NCI-H510A (cell line): ENCODE measurements at regions not wholly inside any gene's neighbourhood (a gene's known extent, or its start where the extent isn't known, plus 50 kb on each side); places are given as distances from the start of the nearest gene placed in this dataset.

ENCODE experiments used
- DNase-seq: peaks from one replicate; lab custom pipeline; 2025; lab: John Stamatoyannopoulos, UW

DNA sequence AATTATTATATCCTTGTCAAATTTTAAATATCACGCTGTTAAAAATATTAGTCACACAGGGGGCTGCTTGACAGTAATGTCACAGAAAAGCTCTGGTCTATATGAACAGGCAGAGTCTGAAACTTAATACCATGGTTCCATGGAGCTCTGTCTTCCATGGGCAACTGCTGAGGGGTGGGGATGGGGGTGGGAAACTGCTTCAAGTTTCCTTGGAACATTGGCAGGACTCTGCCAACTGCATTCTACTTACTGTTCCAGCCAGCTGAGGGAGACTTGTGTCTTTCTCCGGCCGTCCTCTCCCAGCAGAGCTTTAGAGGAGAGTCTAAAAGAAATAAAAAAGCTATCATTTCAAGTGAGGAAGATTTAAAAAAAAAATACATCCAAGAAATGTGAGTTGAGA, 348.7 kb downstream of the ZIC1 start:
- no peak for DNase-seq

DNA sequence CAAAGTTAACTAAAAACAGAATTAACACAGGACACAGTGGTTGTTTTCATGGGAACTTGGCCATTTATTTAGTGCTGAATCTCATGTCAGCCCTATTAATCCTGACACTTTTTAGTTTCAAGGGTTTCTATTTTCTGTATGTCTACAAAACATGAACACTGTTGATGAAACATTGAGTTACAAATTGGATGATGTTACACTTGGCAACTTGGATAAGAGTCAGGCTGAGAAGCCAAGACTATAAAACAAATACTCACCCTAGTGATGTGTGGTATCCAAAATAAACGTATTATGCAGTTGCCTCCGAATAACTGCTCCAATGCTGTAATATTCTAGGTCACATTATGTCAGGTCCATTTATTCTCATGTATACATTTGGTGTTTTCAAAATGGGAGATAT, 349.6 kb downstream of the ZIC1 start:
- no peak for DNase-seq

DNA sequence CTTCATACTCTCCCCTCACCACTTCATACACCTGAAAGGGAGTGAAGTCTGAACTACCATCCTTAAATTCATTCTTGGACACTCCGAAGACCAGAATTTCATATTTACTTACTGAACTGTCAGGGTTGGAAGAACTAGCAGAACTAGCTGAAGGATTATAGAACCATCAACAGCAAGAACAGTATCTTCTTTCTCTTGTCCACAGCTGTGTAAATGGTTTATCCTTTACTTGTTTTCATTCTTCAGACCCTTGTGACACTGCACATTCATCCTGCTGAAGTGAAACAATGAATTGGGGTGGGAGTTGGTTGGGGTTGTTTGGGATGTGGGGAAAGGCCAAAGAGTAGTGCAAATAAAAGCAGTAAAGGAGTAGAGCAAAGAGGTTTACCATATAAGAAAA, 350.9 kb downstream of the ZIC1 start:
- DNase-seq, result no peak

DNA sequence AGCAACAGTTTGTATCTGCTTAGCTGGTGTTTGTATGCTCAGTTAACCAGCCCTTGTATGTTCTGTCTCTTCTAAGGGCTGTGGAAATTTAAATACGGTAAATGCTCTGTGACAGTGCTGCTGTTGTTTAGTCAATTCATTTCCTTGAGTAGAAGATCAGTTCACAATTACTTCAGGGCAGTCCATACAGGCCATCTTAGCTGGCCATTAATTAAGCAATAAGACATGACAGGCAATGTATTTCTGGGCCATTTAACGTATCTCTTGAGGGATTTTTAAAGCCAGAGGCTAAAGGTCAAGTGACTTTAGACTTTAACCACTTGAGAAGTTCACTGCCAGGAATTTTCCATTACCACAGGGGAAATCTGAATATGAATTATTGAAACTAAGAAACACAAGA, 351.8 kb downstream of the ZIC1 start:
- no peak for DNase-seq

DNA sequence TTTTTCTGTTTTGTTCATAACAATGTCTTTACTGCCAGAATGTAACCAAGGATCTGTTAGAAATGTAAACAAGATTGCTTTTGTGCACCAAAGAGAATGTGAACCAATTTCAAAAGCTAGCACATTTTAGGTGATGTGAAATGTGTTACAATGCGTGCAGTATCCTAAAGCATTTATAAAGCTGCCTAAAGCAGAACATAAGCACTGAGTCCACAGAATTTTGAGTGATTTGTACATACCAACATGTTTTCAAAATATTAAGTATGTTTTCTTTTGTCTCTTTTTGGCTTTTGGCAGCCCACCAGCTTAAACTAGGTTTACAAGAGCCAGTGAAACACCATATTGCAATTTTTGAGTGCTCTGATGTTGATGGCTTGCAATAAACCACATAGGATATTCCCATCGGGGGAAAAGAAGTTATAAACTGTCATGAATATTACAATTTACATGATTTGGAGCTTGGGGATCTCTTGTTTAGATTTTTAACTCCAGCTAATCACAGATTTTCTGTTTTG, 364.0 kb downstream of the ZIC1 start:
- no peak for DNase-seq

DNA sequence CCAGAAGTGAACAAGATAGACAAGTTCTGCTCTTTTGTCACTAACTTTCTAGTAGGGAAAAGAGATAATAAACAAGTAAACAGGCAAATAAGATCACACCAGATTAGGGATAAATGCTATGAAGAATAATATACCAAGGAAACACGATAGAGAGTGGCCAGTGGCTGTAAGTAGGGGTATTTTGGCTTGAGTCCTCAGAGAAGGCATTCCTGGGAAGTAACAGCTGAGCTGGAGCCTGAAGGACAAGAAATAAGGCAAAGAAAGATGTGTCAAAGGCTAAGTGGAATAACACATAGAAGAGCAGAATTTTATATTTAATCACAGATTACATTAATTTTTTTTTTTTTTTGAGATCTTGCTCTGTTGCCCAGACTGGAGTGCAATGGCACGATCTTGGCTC, 366.2 kb downstream of the ZIC1 start:
- no peak for DNase-seq

DNA sequence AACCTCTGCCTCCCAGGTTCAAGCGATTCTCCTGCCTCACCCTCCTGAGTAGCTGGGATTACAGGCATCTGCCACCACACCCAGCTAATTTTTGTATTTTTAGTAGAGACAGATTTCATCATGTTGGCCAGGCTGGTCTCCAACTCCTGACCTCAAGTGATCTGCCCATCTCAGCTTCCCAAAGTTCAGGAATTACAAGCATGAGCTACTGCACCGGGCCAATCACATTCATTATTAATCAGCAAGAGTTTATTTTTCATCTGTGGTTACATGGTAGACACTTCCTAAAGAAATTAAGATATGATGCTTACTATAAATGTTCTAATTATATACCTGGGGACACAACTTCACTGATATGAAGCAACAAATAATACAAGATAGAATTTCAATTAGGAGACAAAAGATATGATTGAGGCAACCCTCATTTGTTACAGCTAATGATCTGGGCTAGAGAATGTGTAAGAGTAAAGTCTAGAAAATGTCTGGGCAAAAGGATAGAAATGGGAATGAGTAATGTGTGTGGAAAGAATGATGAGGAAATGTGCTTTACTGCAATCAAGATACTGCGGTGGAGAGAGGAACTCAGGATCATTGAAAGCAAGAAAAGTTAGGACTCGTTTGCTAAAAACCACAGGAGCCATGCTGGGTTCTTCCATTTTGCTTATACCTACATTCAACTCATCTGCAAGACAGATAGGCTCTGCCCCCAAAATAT, 366.8 kb downstream of the ZIC1 start:
- no peak for DNase-seq

DNA sequence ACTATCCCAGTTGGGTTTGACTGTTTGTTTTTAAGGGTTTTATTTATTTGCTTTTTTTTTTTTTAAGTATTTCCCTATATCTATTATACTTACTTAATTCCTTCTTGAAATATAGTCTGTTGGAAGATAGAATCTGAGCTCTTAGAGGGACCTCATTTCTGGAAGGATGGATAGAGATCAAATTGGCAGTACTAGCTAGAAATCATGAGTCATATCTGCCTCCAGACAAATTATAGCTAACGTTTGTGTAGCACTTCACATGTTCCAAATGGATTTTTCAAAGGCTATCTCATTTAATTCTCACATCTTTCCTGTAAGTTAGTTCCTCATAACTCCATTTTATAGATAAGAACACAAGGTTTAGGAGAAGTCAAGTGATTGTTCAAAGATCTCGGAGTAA, 384.7 kb downstream of the ZIC1 start:
- DNase-seq, result no peak

DNA sequence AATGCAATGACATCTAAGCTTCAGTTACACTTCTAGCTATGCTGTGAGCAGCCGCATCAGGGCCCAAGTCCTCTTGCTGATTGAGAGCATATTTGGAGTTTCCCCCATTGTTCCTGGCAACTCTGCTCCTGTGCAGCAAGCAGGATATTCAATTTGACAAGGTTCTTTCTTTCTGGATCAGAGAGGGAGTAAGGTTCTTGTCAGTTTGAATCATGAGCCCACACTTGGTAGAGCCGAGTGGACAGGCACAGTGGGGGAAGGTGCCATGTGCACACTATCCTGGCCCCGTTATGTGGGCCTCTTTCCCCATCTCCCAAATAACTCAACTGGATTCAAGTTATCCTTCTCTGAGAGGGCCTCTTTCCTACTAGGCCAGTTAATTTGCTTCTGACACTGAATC, 385.4 kb downstream of the ZIC1 start:
- no peak for DNase-seq

DNA sequence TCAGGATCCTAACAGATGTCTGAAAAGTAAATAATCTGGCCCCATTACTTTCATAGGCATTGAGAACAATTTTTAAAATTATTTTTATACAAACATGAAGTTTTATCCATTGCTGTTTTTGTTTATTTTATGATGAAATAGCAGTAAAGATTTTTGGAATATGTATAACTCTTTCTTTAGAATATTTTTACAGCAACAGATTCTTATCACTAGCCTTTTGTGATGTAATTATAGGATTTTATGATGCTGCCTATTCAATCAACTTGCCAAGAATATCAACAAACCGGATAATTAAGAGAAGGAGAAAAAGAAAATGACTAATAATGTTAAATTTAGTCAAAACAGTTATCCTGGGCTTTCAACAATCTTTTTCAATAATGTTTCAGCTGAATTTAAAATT, 386.3 kb downstream of the ZIC1 start:
- no peak for DNase-seq

DNA sequence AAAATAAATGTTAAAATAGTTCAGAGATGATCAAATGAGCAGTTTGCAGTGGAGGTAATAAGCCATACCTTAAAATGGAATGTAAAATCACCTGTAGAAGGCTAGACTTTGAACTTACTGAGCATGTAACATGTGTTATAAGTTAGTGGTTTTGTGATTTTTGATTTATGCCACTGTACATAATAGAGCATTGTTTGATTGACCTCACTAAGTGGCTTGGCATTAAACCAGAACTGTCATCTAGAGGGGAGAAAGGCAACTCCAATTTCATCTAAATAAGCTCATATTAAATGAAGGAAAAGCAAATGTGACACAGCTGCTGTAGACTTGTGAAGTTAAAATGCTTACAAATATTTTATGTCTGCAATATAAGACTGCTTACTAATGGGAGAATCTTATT, 387.9 kb downstream of the ZIC1 start:
- DNase-seq, result no peak

DNA sequence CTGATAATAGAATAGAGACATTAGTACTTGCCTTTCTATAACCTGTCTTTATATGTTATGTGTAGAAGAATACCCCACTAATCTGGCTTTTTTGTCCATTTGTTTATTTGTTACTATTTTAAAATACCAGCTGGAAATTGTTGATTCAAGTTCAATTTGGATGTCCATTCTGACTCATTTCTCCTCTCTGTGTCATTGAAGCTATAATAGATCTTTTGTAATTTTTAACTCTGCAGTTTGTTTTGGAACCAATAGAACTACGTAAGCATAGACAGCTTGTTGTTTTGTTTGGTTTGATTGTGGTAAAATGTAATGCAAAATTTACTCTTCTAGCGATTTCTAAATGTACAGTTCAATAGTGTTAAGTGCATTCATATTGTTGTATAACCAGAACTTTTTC, 390.4 kb downstream of the ZIC1 start:
- DNase-seq, result no peak

DNA sequence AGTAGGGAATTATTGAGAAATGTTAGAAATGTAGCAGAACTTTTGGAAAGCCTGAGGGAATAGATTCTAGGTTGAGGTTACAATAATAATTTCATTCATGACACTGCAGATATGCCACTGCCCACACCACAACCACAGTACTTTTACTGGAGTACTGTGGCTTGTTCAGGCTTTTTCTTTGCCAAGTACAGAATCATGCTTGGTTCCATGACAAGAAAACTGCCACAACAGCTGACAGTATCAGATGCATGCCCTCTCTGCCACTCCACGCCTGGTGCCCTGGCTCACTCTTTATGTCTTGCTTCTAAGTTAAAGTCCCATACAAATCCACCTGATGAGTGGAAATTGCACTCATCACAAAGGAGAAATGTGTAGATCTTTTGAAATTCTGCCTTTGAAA, 398.6 kb downstream of the ZIC1 start:
- no peak for DNase-seq

DNA sequence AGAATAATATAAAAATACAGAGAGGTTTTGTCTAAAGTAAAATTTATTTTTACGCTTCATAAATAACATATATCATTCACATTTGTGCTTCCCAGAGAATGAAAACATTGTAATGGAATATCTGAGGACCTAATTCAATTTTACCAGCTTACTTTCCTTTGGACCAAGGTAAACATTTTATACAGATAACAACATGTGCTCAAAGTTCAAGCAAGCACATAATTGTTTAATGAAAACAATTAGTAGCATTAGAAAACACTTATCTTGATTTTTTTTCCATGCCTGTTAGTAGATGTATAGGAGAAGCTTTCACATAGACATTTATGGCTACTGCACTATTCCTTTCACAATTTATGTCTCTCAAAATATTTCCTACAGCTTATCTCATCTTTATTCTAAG, 400.0 kb downstream of the ZIC1 start:
- DNase-seq, result no peak

DNA sequence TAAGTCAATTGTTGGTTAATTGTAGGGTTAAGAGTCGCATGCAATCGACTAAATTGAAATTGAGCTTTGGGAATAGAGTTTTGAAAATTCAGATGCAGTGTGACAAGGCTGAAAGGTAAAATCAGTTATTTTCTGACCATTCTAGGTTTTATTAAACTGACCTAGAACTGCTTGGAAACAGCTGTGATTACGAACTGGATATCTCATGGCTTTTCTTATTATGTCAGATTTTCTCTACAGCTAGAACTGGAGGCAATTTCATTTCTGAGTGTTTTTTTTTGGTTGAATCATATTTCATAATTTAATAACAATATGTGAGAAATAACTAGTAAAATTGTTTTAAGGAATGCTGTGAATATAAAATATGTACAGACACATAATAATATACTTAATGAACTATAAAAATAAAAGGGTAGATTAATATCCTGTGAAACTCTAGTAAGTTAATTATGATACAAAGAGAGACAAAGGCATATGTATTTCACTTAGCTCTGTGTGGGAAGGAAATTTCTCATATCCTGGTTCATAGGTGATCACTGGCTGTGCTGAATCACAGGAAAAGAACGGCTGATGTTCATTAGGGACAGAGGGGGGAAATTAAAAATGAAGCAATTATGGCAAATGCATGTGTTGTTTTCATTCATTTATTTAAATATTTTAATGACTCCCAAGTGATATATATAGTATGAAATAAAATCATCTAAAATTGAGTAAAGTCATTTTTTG, 403.2 kb downstream of the ZIC1 start:
- DNase-seq, result no peak

DNA sequence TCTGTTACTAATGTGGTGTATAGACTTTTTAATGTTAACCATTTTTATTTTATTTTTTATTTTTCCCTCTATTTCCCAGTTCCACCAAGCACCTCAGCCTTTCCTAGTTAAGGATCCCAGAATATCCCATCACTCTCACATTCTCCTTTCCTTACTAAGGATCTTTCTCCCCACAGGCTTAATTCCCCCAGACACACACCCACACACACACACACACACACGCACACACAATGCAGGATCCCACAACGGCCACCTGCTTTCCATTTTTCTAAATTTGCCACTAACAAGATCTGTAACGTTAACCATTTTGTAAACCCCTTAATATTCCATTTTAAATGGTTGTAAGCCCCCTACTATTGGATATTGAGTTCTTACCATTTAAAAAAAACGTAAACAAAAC, 404.1 kb downstream of the ZIC1 start:
- no peak for DNase-seq

DNA sequence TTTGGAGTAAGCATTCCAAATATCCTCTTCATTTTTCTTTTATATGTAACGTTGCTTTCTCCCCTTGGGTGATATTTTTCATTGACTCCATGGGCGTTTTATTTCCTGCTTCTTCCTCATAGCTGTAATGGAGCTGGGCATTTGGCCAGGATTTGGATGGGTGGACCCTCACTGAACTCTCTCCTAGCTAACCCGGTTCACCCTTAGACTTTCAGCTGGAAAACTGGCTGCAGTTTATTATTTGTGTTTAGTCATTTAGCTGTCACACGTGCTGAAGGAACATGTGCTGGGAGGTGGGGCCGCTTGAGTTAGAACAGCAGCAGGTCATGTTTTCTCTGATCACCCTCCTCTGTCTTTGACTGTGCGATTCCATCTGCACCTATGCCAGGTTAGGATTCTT, 407.6 kb downstream of the ZIC1 start:
- no peak for DNase-seq

DNA sequence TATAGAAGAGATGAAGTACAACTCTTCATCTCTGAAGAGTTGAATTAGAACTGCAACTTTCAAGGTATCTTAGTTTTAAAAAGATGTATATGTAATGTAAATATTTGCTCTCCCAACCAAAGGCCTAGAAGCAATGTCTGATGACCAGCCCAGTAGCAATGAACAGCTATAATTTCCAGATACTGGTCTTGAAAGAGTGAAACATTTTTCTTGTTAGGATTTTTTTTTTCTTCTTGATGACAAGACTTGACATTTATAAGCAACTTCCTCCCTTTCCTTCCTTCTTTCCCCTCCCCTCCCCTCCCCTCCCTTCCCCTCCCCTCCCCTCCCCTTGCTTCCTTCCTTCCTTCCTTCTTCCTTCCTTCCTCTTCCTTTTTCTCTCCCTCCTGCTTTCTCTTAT, 423.4 kb downstream of the ZIC1 start:
- DNase-seq, result no peak

DNA sequence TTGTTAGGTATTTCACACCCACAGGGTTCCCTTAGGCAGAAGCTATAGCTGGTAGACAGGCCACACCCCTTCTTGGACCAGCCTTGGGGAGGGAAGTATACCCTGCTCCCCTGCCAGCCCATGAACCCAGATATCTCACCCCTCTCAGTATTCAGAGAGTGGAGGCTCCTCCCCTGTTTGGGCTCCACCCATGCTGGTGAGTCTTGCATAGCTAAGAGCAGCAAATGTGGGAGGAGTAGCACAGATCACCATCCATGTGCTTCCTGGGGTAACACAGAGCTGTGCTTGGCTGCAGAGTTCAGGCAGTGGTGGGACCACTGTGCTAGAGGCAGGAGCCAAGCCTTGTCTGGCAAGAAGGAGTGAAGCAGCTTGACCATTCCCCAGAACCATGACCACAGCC, 427.2 kb downstream of the ZIC1 start:
- DNase-seq, result no peak

DNA sequence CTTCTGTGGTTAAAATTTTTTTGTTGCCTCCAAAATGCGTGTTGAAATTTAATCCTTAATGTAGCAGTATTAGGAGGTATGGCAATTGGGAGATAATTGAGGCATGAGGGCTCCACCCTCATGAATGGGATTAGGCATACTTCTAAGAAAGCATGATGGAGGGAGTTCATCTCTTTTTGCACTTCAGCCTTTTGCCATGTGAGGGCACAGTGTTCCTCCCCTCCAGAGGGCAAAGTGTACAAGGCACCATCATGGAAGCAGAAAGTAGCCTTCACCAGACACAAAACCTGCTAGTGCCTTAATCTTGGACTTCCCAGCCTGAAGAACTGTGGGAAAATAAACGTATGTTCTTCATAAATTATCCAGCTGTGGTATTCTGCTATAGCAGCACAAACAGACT, 429.5 kb downstream of the ZIC1 start:
- DNase-seq, result no peak

DNA sequence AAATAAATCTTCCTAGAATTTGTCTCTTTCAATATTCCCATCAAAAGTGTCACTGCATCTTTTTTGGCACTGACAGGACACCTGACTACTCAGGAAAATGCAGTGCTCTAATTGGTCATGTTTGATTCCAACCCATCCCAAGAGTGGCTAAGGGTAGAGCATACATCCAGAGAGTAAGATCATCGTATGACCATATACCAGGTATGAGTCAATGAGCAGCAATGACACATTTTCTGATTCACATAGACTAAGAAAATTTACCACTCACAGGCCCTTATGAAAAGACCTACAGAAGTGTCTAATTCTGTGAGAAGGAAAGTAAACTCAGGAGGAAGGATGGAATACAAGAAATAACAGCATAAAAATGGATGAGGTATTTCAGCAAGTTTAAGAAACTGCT, 434.2 kb downstream of the ZIC1 start:
- DNase-seq, result no peak

DNA sequence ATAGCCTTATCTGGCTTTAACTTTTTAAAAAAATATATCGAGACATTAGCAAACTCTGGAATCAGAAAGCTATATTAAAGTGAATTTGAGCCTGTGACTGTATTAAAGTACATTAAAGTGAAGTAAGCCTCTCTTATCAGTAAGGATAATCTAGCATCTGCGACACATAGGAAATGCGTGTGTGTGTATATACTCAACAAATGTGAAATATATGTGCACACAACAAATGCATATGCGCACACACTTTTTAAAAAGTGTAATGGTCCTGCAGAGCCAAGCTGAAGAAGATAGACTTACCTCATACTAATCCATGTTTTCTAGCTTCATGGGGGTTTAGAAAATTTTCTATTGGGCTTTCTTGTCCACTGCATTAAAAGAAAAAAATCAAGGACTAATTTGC, 437.1 kb downstream of the ZIC1 start:
- no peak for DNase-seq

DNA sequence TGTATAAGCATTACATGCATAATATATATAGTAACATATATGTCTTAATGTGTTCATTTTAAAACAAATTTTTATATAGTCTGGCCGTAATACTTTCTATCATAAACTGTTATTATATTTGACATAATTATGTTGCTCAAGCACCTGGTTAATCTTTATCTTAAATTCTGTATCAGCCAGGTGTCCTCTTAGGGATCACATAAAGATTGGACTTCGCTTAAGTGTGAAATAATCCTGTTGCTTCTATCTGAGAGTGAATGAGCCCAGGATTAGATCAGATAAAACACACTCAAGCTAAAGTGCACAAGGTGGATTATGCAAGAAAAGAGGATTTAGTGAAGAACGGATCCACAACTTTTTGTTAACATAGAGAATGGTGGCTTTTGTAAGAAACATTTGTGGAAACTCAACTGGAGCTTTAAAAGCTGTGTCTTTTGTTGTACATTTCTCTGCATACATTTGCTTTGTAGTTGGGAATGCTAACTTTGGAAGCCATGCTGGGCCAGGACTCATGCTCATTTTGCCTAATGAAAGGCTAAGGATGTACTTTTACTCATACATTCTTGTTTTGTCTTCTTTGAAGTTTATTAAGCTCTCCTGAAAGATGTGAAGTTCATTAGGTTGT, 437.8 kb downstream of the ZIC1 start:
- no peak for DNase-seq
